HEK293 (cell line): ENCODE measurements at regions not wholly inside any gene's neighbourhood (a gene's known extent, or its start where the extent isn't known, plus 50 kb on each side); places are given as distances from the start of the nearest gene placed in this dataset.

ENCODE experiments used
- KLF16 ChIP-seq: fragments of 450-650 bp; formaldehyde crosslinking; IDR thresholded peaks from 2 replicates; pipeline ENCODE4 v1.5.1; 2017; ENCODE audit warnings: missing biosample characterization, missing genetic modification characterization
- KLF8 ChIP-seq: fragments of 450-650 bp; formaldehyde crosslinking; IDR thresholded peaks from 2 replicates; pipeline ENCODE4 v1.5.1; 2016; ENCODE audit warnings: missing biosample characterization, missing genetic modification characterization
- OSR2 ChIP-seq: fragments of 450-650 bp; formaldehyde crosslinking; IDR thresholded peaks from 2 replicates; pipeline ENCODE4 v1.5.1; 2016; ENCODE audit warnings: missing biosample characterization, missing genetic modification characterization
- OVOL3 ChIP-seq: fragments of 450-650 bp; formaldehyde crosslinking; IDR thresholded peaks from 2 replicates; pipeline ENCODE4 v1.5.1; 2016; ENCODE audit warnings: missing biosample characterization, missing genetic modification characterization
- ZFP3 ChIP-seq: fragments of 450-650 bp; formaldehyde crosslinking; IDR thresholded peaks from 2 replicates; pipeline ENCODE4 v1.5.1; 2016; ENCODE audit warnings: low read depth, missing biosample characterization, missing genetic modification characterization
- ZNF223 ChIP-seq: fragments of 450-650 bp; formaldehyde crosslinking; IDR thresholded peaks from 2 replicates; pipeline ENCODE4 v1.5.1; 2016; ENCODE audit warnings: missing biosample characterization, missing genetic modification characterization
- ZNF335 ChIP-seq: fragments of 450-650 bp; formaldehyde crosslinking; conservative IDR thresholded peaks from 2 replicates; pipeline ENCODE4 v1.5.1; 2016; ENCODE audit warnings: missing biosample characterization, missing genetic modification characterization
- ZNF501 ChIP-seq: fragments of 450-650 bp; formaldehyde crosslinking; IDR thresholded peaks from 2 replicates; pipeline ENCODE4 v1.5.1; 2016; ENCODE audit warnings: missing biosample characterization, missing genetic modification characterization
- ZNF560 ChIP-seq: fragments of 450-650 bp; formaldehyde crosslinking; IDR thresholded peaks from 2 replicates; pipeline ENCODE4 v1.5.1; 2017; ENCODE audit warnings: missing biosample characterization, missing genetic modification characterization, borderline replicate concordance
- ZNF610 ChIP-seq: fragments of 450-650 bp; formaldehyde crosslinking; IDR thresholded peaks from 2 replicates; pipeline ENCODE4 v1.5.1; 2016; ENCODE audit warnings: missing biosample characterization, missing genetic modification characterization, borderline replicate concordance
- ZNF621 ChIP-seq: fragments of 450-650 bp; formaldehyde crosslinking; IDR thresholded peaks from 2 replicates; pipeline ENCODE4 v1.5.1; 2017; ENCODE audit warnings: missing biosample characterization, missing genetic modification characterization
- ZXDB ChIP-seq: fragments of 450-650 bp; formaldehyde crosslinking; IDR thresholded peaks from 2 replicates; pipeline ENCODE4 v1.5.1; 2016; ENCODE audit warnings: missing biosample characterization, missing genetic modification characterization
- TF ChIP-seq, protein P1 (sequence below): fragments of 450-650 bp; formaldehyde crosslinking; IDR thresholded peaks from 2 replicates; pipeline ENCODE4 v1.5.1; 2016; ENCODE audit warnings: missing biosample characterization, missing genetic modification characterization, borderline replicate concordance
- TF ChIP-seq, protein P2 (sequence below): fragments of 450-650 bp; formaldehyde crosslinking; IDR thresholded peaks from 2 replicates; pipeline ENCODE4 v1.5.1; 2016; ENCODE audit warnings: missing biosample characterization, missing genetic modification characterization
- TF ChIP-seq, protein P3 (sequence below): fragments of 450-650 bp; formaldehyde crosslinking; IDR thresholded peaks from 2 replicates; pipeline ENCODE4 v1.5.1; 2016; ENCODE audit warnings: missing biosample characterization, missing genetic modification characterization, borderline replicate concordance
- TF ChIP-seq, protein P4 (sequence below): fragments of 450-650 bp; formaldehyde crosslinking; IDR thresholded peaks from 2 replicates; pipeline ENCODE4 v1.5.1; 2016; ENCODE audit warnings: missing biosample characterization, missing genetic modification characterization
- TF ChIP-seq, protein P5 (sequence below): fragments of 450-650 bp; formaldehyde crosslinking; optimal IDR thresholded peaks from 2 replicates; pipeline ENCODE3; 2016; ENCODE audit warnings: missing biosample characterization, mild to moderate bottlenecking, missing genetic modification characterization
- TF ChIP-seq, protein P6 (sequence below): fragments of 450-650 bp; formaldehyde crosslinking; IDR thresholded peaks from 2 replicates; pipeline ENCODE4 v1.5.1; 2016; ENCODE audit warnings: missing biosample characterization, missing genetic modification characterization
- TF ChIP-seq, protein P7 (sequence below): fragments of 450-650 bp; formaldehyde crosslinking; IDR thresholded peaks from 2 replicates; pipeline ENCODE4 v1.5.1; 2016; ENCODE audit warnings: missing biosample characterization, missing genetic modification characterization

DNA sequence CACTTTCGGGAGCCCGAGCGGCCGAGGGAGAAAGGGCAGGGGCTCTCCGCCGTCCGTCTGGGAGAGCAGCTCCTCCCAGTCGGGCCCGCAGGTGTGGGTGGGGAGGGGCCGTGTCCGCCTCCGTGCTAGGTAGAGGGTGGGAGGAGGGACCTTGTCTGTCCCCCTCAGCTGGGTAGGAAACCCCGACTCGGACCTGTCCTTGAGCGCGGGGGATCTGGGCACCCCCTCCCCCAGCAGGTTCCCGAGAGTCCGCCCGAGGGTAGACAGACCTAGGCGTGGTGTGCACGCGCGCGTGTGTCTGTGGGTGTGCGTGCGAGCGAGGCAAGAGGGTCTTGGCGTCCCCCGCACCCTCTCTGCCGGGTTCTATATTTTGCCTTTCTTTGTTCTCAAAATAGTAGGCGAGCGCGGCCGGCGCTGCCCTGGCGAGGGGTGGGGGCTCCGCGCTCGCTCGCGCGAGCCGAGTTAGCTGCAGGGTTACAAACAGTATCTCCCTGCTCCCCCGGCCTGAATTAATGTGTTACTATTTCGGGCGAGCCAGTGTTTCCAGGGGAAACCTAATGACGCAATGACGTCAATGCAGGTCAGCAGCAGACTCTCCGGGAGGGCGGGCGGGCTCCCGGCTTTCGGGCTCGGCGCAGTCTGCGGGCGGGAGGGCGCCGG, 73.9 kb upstream of the LEP start (continued):
- no peak for TF ChIP-seq OSR2 (tag by site-specific recombination)
- TF ChIP-seq ZNF610: no peak
- TF ChIP-seq ZNF621 (tag by site-specific recombination): no peak
- TF ChIP-seq OVOL3 (tag by site-specific recombination): no peak
- TF ChIP-seq, protein P1, sequence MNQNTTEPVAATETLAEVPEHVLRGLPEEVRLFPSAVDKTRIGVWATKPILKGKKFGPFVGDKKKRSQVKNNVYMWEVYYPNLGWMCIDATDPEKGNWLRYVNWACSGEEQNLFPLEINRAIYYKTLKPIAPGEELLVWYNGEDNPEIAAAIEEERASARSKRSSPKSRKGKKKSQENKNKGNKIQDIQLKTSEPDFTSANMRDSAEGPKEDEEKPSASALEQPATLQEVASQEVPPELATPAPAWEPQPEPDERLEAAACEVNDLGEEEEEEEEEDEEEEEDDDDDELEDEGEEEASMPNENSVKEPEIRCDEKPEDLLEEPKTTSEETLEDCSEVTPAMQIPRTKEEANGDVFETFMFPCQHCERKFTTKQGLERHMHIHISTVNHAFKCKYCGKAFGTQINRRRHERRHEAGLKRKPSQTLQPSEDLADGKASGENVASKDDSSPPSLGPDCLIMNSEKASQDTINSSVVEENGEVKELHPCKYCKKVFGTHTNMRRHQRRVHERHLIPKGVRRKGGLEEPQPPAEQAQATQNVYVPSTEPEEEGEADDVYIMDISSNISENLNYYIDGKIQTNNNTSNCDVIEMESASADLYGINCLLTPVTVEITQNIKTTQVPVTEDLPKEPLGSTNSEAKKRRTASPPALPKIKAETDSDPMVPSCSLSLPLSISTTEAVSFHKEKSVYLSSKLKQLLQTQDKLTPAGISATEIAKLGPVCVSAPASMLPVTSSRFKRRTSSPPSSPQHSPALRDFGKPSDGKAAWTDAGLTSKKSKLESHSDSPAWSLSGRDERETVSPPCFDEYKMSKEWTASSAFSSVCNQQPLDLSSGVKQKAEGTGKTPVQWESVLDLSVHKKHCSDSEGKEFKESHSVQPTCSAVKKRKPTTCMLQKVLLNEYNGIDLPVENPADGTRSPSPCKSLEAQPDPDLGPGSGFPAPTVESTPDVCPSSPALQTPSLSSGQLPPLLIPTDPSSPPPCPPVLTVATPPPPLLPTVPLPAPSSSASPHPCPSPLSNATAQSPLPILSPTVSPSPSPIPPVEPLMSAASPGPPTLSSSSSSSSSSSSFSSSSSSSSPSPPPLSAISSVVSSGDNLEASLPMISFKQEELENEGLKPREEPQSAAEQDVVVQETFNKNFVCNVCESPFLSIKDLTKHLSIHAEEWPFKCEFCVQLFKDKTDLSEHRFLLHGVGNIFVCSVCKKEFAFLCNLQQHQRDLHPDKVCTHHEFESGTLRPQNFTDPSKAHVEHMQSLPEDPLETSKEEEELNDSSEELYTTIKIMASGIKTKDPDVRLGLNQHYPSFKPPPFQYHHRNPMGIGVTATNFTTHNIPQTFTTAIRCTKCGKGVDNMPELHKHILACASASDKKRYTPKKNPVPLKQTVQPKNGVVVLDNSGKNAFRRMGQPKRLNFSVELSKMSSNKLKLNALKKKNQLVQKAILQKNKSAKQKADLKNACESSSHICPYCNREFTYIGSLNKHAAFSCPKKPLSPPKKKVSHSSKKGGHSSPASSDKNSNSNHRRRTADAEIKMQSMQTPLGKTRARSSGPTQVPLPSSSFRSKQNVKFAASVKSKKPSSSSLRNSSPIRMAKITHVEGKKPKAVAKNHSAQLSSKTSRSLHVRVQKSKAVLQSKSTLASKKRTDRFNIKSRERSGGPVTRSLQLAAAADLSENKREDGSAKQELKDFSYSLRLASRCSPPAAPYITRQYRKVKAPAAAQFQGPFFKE: no peak
- TF ChIP-seq, protein P2, sequence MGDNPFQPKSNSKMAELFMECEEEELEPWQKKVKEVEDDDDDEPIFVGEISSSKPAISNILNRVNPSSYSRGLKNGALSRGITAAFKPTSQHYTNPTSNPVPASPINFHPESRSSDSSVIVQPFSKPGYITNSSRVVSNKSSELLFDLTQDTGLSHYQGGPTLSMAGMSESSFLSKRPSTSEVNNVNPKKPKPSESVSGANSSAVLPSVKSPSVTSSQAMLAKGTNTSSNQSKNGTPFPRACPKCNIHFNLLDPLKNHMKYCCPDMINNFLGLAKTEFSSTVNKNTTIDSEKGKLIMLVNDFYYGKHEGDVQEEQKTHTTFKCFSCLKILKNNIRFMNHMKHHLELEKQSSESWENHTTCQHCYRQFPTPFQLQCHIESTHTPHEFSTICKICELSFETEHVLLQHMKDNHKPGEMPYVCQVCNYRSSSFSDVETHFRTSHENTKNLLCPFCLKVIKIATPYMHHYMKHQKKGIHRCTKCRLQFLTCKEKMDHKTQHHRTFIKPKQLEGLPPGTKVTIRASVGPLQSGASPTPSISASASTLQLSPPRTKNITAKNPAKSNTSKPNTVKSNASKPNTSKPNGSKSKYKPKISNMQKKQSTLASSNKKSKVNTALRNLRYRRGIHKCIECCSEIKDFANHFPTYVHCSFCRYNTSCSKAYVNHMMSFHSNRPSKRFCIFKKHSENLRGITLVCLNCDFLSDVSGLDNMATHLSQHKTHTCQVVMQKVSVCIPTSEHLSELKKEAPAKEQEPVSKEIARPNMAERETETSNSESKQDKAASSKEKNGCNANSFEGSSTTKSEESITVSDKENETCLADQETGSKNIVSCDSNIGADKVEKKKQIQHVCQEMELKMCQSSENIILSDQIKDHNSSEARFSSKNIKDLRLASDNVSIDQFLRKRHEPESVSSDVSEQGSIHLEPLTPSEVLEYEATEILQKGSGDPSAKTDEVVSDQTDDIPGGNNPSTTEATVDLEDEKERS (tag by site-specific recombination): no peak
- TF ChIP-seq, protein P3, sequence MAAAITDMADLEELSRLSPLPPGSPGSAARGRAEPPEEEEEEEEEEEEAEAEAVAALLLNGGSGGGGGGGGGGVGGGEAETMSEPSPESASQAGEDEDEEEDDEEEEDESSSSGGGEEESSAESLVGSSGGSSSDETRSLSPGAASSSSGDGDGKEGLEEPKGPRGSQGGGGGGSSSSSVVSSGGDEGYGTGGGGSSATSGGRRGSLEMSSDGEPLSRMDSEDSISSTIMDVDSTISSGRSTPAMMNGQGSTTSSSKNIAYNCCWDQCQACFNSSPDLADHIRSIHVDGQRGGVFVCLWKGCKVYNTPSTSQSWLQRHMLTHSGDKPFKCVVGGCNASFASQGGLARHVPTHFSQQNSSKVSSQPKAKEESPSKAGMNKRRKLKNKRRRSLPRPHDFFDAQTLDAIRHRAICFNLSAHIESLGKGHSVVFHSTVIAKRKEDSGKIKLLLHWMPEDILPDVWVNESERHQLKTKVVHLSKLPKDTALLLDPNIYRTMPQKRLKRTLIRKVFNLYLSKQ (tag by site-specific recombination): no peak
- TF ChIP-seq, protein P4, sequence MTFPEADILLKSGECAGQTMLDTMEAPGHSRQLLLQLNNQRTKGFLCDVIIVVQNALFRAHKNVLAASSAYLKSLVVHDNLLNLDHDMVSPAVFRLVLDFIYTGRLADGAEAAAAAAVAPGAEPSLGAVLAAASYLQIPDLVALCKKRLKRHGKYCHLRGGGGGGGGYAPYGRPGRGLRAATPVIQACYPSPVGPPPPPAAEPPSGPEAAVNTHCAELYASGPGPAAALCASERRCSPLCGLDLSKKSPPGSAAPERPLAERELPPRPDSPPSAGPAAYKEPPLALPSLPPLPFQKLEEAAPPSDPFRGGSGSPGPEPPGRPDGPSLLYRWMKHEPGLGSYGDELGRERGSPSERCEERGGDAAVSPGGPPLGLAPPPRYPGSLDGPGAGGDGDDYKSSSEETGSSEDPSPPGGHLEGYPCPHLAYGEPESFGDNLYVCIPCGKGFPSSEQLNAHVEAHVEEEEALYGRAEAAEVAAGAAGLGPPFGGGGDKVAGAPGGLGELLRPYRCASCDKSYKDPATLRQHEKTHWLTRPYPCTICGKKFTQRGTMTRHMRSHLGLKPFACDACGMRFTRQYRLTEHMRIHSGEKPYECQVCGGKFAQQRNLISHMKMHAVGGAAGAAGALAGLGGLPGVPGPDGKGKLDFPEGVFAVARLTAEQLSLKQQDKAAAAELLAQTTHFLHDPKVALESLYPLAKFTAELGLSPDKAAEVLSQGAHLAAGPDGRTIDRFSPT (tag by site-specific recombination): no peak
- TF ChIP-seq, protein P5, sequence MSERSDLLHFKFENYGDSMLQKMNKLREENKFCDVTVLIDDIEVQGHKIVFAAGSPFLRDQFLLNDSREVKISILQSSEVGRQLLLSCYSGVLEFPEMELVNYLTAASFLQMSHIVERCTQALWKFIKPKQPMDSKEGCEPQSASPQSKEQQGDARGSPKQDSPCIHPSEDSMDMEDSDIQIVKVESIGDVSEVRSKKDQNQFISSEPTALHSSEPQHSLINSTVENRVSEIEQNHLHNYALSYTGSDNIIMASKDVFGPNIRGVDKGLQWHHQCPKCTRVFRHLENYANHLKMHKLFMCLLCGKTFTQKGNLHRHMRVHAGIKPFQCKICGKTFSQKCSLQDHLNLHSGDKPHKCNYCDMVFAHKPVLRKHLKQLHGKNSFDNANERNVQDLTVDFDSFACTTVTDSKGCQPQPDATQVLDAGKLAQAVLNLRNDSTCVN (tag by site-specific recombination): peak; percentile 77
- TF ChIP-seq ZXDB (tag by site-specific recombination): peak; percentile 71; the same call in 1 of the 2 replicates
- TF ChIP-seq KLF16: peak; percentile 26; the same call in 1 of the 2 replicates
- TF ChIP-seq ZNF223 (tag by site-specific recombination): no peak
- peak; percentile 39; the same call in 1 of the 2 replicates for TF ChIP-seq ZNF501 (tag by site-specific recombination)
- TF ChIP-seq, protein P6, sequence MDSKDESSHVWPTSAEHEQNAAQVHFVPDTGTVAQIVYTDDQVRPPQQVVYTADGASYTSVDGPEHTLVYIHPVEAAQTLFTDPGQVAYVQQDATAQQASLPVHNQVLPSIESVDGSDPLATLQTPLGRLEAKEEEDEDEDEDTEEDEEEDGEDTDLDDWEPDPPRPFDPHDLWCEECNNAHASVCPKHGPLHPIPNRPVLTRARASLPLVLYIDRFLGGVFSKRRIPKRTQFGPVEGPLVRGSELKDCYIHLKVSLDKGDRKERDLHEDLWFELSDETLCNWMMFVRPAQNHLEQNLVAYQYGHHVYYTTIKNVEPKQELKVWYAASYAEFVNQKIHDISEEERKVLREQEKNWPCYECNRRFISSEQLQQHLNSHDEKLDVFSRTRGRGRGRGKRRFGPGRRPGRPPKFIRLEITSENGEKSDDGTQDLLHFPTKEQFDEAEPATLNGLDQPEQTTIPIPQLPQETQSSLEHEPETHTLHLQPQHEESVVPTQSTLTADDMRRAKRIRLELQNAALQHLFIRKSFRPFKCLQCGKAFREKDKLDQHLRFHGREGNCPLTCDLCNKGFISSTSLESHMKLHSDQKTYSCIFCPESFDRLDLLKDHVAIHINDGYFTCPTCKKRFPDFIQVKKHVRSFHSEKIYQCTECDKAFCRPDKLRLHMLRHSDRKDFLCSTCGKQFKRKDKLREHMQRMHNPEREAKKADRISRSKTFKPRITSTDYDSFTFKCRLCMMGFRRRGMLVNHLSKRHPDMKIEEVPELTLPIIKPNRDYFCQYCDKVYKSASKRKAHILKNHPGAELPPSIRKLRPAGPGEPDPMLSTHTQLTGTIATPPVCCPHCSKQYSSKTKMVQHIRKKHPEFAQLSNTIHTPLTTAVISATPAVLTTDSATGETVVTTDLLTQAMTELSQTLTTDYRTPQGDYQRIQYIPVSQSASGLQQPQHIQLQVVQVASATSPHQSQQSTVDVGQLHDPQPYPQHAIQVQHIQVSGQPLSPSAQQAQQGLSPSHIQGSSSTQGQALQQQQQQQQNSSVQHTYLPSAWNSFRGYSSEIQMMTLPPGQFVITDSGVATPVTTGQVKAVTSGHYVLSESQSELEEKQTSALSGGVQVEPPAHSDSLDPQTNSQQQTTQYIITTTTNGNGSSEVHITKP (tag by site-specific recombination): peak; percentile 48; the same call in 1 of the 2 replicates
- no peak for TF ChIP-seq ZFP3 (tag by site-specific recombination)
- TF ChIP-seq, protein P7, sequence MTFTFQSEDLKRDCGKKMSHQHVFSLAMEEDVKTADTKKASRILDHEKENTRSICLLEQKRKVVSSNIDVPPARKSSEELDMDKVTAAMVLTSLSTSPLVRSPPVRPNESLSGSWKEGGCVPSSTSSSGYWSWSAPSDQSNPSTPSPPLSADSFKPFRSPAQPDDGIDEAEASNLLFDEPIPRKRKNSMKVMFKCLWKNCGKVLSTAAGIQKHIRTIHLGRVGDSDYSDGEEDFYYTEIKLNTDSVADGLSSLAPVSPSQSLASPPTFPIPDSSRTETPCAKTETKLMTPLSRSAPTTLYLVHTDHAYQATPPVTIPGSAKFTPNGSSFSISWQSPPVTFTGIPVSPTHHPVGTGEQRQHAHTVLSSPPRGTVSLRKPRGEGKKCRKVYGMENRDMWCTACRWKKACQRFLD (tag by site-specific recombination): no peak
- TF ChIP-seq ZNF335 (tag by site-specific recombination): peak; percentile 90
- TF ChIP-seq ZNF560 (tag by site-specific recombination): no peak
- TF ChIP-seq KLF8: peak; percentile 66; the same call in 1 of the 2 replicates
